HUES48 (cell line): ENCODE measurements at regions not wholly inside any gene's neighbourhood (a gene's known extent, or its start where the extent isn't known, plus 50 kb on each side); places are given as distances from the start of the nearest gene placed in this dataset.
A peak's percentile ranks its signal among the peaks of the same experiment; 100 is the strongest.
"Not testable (repeated sequence)": the region's sequence is repeated elsewhere in the genome, so short reads cannot be mapped to it uniquely, and the experiment has no call there.

ENCODE experiments used
- H3K27ac ChIP-seq: one replicate; pipeline ENCODE4 v1.7.0; 2013; ENCODE audit warnings: low read depth, low read length, inconsistent platforms
- H3K27me3 ChIP-seq: 2 replicates; pipeline ENCODE4 v1.6.1; 2013; ENCODE audit warnings: mild to moderate bottlenecking, low read length; ENCODE audit not compliant: control insufficient read depth, insufficient read depth
- H3K36me3 ChIP-seq: 2 replicates; pipeline ENCODE4 v1.6.1; 2013; ENCODE audit warnings: low read length; ENCODE audit not compliant: control insufficient read depth, insufficient read depth
- H3K4me1 ChIP-seq: 2 replicates; pipeline ENCODE4 v1.6.1; 2013; ENCODE audit warnings: mild to moderate bottlenecking, low read length; ENCODE audit not compliant: control insufficient read depth, insufficient read depth
- H3K4me3 ChIP-seq: 2 replicates; pipeline ENCODE4 v1.5.1; 2013; ENCODE audit warnings: mild to moderate bottlenecking, low read depth, low read length
- H3K9ac ChIP-seq: 2 replicates; pipeline ENCODE4 v1.6.1; 2013; ENCODE audit warnings: mild to moderate bottlenecking, low read depth, low read length, moderate library complexity
- H3K9me3 ChIP-seq: 2 replicates; pipeline ENCODE4 v1.6.1; 2013; ENCODE audit warnings: low read length; ENCODE audit not compliant: control insufficient read depth, insufficient read depth

- Histone ChIP-seq H3K9ac (no peak overlapping the region), H3K27ac (no peak overlapping the region), H3K36me3 (no peaks in the 10 kb centered on the region), H3K4me3 (no peak overlapping the region), H3K4me1 (peaks cover 18% of the 10 kb centered on the region; the same call in 1 of the 2 replicates), H3K9me3 (no peaks in the 10 kb centered on the region), H3K27me3 (no peaks in the 10 kb centered on the region)
Measured at GRCh38 chr4:138869631-138870030, 145.9 kb upstream of the NOCT start.

- H3K4me3 ChIP-seq = no peak overlapping the region
- no peaks in the 10 kb centered on the region for H3K36me3 ChIP-seq
- no peak overlapping the region for H3K9ac ChIP-seq
- H3K9me3 ChIP-seq = no peaks in the 10 kb centered on the region
- no peaks in the 10 kb centered on the region for H3K27me3 ChIP-seq
- H3K4me1 ChIP-seq = peaks cover 18% of the 10 kb centered on the region; the same call in 1 of the 2 replicates
- no peak overlapping the region for H3K27ac ChIP-seq
Measured at GRCh38 chr4:138869165-138869564, 146.4 kb upstream of the NOCT start.

- no peak overlapping the region for H3K27ac ChIP-seq
Measured at GRCh38 chr4:138868562-138868961, 147.0 kb upstream of the NOCT start.

GRCh38 chr4:138867404-138867803 lies 148.2 kb upstream of the NOCT start:
- Histone ChIP-seq H3K4me3 (no peak overlapping the region), H3K27me3 (no peaks in the 10 kb centered on the region), H3K36me3 (no peaks in the 10 kb centered on the region), H3K27ac (no peak overlapping the region), H3K9ac (no peak overlapping the region), H3K4me1 (peaks cover 18% of the 10 kb centered on the region; the same call in 1 of the 2 replicates), H3K9me3 (no peaks in the 10 kb centered on the region)

More at GRCh38 chr4:138868562-138868961, 147.0 kb upstream of the NOCT start:
- no peaks in the 10 kb centered on the region for H3K9me3 ChIP-seq
- no peaks in the 10 kb centered on the region for H3K36me3 ChIP-seq
- no peak overlapping the region for H3K4me3 ChIP-seq
- H3K9ac ChIP-seq = no peak overlapping the region
- H3K4me1 ChIP-seq = peaks cover 18% of the 10 kb centered on the region; the same call in 1 of the 2 replicates
- H3K27me3 ChIP-seq = no peaks in the 10 kb centered on the region

GRCh38 chr4:138866314-138866713 lies 149.3 kb upstream of the NOCT start:
- H3K27ac ChIP-seq = no peak overlapping the region
- no peaks in the 10 kb centered on the region for H3K9me3 ChIP-seq
- no peak overlapping the region for H3K9ac ChIP-seq
- H3K27me3 ChIP-seq = no peaks in the 10 kb centered on the region
- H3K36me3 ChIP-seq = no peaks in the 10 kb centered on the region
- peaks cover 13% of the 10 kb centered on the region; the same call in 1 of the 2 replicates for H3K4me1 ChIP-seq
- no peak overlapping the region for H3K4me3 ChIP-seq

- Histone ChIP-seq H3K27ac (no peak overlapping the region), H3K9me3 (no peaks in the 10 kb centered on the region), H3K9ac (no peak overlapping the region), H3K36me3 (no peaks in the 10 kb centered on the region), H3K27me3 (no peaks in the 10 kb centered on the region), H3K4me3 (no peak overlapping the region), H3K4me1 (peaks cover 9% of the 10 kb centered on the region; the same call in 1 of the 2 replicates)
Measured at GRCh38 chr4:138865765-138866164, 149.8 kb upstream of the NOCT start.

- Histone ChIP-seq H3K9me3 (no peaks in the 10 kb centered on the region), H3K4me1 (peaks cover 7% of the 10 kb centered on the region; the same call in 1 of the 2 replicates), H3K27ac (peak overlapping the region; percentile 19), H3K9ac (no peak overlapping the region), H3K27me3 (no peaks in the 10 kb centered on the region), H3K36me3 (no peaks in the 10 kb centered on the region), H3K4me3 (no peak overlapping the region)
Measured at GRCh38 chr4:138864961-138865720, 150.4 kb upstream of the NOCT start.

- Histone ChIP-seq H3K27me3 (no peaks in the 10 kb centered on the region), H3K4me1 (peaks cover 7% of the 10 kb centered on the region; the same call in 1 of the 2 replicates), H3K4me3 (no peak overlapping the region), H3K27ac (no peak overlapping the region), H3K9ac (no peak overlapping the region), H3K36me3 (no peaks in the 10 kb centered on the region), H3K9me3 (no peaks in the 10 kb centered on the region)
Measured at GRCh38 chr4:138863160-138863559, 152.4 kb upstream of the NOCT start.

GRCh38 chr4:138861135-138861534 lies 154.4 kb upstream of the NOCT start:
- H3K27me3 ChIP-seq = no peaks in the 10 kb centered on the region

GRCh38 chr4:138860357-138860756 lies 155.2 kb upstream of the NOCT start:
- not testable (repeated sequence) for H3K27ac ChIP-seq, H3K9ac ChIP-seq, H3K36me3 ChIP-seq, H3K9me3 ChIP-seq, H3K4me3 ChIP-seq, H3K27me3 ChIP-seq, H3K4me1 ChIP-seq

More at GRCh38 chr4:138861135-138861534, 154.4 kb upstream of the NOCT start:
- H3K4me3 ChIP-seq = no peak overlapping the region
- H3K36me3 ChIP-seq = no peaks in the 10 kb centered on the region
- H3K9me3 ChIP-seq = no peaks in the 10 kb centered on the region
- H3K4me1 ChIP-seq = peaks cover 7% of the 10 kb centered on the region; the same call in 1 of the 2 replicates
- no peak overlapping the region for H3K27ac ChIP-seq
- H3K9ac ChIP-seq = no peak overlapping the region

GRCh38 chr4:138859254-138859653 lies 156.3 kb upstream of the NOCT start:
- no peak overlapping the region for H3K27ac ChIP-seq
- no peaks in the 10 kb centered on the region for H3K27me3 ChIP-seq
- no peaks in the 10 kb centered on the region; the same call in 1 of the 2 replicates for H3K9me3 ChIP-seq
- H3K9ac ChIP-seq = no peak overlapping the region
- H3K36me3 ChIP-seq = no peaks in the 10 kb centered on the region
- no peak overlapping the region for H3K4me3 ChIP-seq
- no peaks in the 10 kb centered on the region for H3K4me1 ChIP-seq
